ENCODE measurements at regions not wholly inside any gene's neighbourhood (a gene's known extent, or its start where the extent isn't known, plus 50 kb on each side); places are given as distances from the start of the nearest gene placed in this dataset.

DNA sequence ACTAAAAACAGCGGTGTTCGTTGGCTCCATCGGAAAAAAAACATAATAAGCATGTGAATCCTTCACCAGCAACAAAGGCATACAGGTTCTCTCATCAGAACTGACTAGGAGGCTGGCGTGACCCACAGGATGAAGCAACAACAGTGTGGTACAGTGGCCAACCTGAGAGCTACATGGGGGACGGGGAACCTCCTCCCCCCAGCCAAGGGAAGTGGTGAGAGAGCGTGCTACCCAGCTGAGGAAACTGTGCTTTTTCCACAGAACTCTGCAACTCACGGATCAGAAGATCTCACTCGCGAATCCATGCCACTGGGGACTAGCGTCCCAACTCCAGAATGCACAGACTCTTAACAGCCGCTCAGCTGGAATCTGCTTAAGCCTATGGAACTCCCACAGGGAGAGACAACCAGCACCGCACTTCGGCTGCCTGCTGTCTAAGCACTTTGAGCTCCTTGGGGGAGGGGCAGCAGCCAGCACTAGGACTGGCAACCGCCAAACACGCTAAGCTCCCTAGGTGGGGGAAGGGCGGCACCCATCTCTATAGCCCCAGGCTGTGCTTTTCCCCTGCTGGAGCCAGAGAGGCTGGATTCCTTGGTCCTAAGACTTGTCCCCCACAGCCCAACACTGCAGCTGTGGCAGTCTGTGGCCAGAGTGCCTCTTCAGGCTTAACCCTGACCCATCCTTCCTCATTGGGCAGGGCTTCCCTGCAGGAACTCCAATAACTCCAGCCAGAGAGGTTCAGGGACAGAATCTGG, 538.3 kb upstream of the BTBD3 start:
- peak in 1 of 3 donors; percentile 31 for DNase-seq
- no peak for ATAC-seq
- intact Hi-C loops (cut with DNase I, micrococcal nuclease), result no loop called here
- no peak overlapping the region for H3K4me3 ChIP-seq
- H3K9me3 ChIP-seq, result no peaks in the 10 kb centered on the region
- H3K4me1 ChIP-seq (ENCODE audit: low read depth), result peaks cover 6% of the 10 kb centered on the region
- no peaks in the 10 kb centered on the region for H3K36me3 ChIP-seq (ENCODE audit: low read depth)
- no peak for TF ChIP-seq CTCF (IDR thresholded peaks at IDR 0.05)

DNA sequence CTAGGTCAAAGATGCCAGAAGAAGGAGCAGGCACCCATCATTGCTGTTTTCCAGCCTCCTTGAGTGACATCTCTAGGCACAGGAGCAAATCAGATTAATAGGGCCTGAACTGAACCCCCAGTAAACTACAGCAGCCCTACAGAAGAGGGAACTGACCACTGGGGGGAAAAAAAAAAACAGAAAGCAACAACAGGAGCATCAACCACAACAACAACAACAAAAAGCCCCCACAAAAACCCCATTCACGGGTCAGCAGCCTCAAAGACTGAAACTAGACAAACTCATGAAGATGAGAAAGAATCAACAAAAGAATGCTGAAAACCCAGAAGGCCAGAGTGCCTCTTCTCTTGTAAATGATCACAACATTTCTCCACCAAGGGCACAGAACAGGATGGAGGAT, 537.4 kb upstream of the BTBD3 start:
- no peak for TF ChIP-seq CTCF (IDR thresholded peaks at IDR 0.05)
- no peaks in the 10 kb centered on the region for H3K9me3 ChIP-seq
- H3K36me3 ChIP-seq (ENCODE audit: low read depth), result no peaks in the 10 kb centered on the region
- peaks cover 5% of the 10 kb centered on the region for H3K4me1 ChIP-seq (ENCODE audit: low read depth)
- DNase-seq (no peak), ATAC-seq (no peak)
- H3K4me3 ChIP-seq, result no peak overlapping the region
- intact Hi-C loops (cut with DNase I, micrococcal nuclease), result no loop called here

GRCh38 chr20:11387189-11387754, 530.4 kb upstream of the BTBD3 start:
- TF ChIP-seq CTCF (IDR thresholded peaks at IDR 0.05), result no peak
- no peaks in the 10 kb centered on the region for H3K36me3 ChIP-seq (ENCODE audit: low read depth)
- ATAC-seq (no peak), DNase-seq (no peak)
- no peaks in the 10 kb centered on the region for H3K9me3 ChIP-seq
- intact Hi-C loops (cut with DNase I, micrococcal nuclease), result no loop called here
- H3K4me1 ChIP-seq (ENCODE audit: low read depth), result no peaks in the 10 kb centered on the region
- H3K4me3 ChIP-seq, result no peak overlapping the region

GRCh38 chr20:11389186-11389585, 528.5 kb upstream of the BTBD3 start:
- no peak for TF ChIP-seq CTCF (IDR thresholded peaks at IDR 0.05)
- no peaks in the 10 kb centered on the region for H3K9me3 ChIP-seq
- no peak overlapping the region for H3K4me3 ChIP-seq
- intact Hi-C loops (cut with DNase I, micrococcal nuclease), result no loop called here
- no peaks in the 10 kb centered on the region for H3K36me3 ChIP-seq (ENCODE audit: low read depth)
- no peaks in the 10 kb centered on the region for H3K4me1 ChIP-seq (ENCODE audit: low read depth)
- DNase-seq (no peak), ATAC-seq (no peak)

DNA sequence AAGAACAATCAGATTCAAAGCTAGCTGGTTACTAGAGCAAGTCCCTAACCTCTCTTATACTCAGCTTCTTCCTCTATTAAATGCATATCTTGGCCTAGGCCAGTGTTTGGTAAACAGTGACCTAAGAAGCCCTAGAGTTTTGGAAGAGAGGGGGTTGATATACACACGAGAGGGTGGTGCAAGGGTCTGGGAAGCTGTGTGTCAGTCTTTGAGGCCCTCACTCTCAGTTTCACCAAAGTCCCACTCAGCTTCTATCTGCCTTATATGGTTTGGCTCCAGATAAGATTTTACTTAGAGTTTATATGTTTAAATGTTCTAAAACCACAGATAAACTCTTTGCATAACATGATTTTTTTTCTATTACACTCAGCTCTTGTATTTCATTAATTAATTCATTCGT, 526.1 kb upstream of the BTBD3 start:
- intact Hi-C loops (cut with DNase I, micrococcal nuclease), result no loop called here
- DNase-seq (no peak), ATAC-seq (no peak)
- no peak for TF ChIP-seq CTCF (IDR thresholded peaks at IDR 0.05)
- Histone ChIP-seq H3K36me3 (ENCODE audit: low read depth) (no peaks in the 10 kb centered on the region), H3K4me3 (no peak overlapping the region), H3K9me3 (no peaks in the 10 kb centered on the region), H3K4me1 (ENCODE audit: low read depth) (no peaks in the 10 kb centered on the region)

Measured in mucosa of descending colon (tissue), 3 donors.